ENCODE measurements at regions not wholly inside any gene's neighbourhood (a gene's known extent, or its start where the extent isn't known, plus 50 kb on each side); places are given as distances from the start of the nearest gene placed in this dataset.

DNA sequence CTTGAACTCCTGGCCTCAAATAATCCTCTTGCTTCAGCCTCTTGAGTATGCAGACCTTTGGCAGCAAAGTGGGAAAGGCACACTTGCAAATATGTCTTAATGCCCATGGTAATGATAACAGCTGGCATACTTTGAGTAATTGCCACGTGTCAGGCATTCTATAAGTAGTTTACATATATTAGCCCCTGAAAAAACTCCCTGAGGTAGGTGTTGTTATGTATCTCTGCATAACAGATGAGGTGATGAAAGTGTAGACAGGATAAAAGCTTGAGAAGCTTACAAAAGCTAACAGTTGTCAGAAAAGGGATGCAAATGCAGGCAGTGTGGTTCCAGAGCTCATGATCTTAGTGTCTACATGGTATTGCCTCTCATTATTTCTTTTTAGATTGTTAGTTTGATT, 291.1 kb upstream of the C11orf87 start:
- TF ChIP-seq, protein P1, sequence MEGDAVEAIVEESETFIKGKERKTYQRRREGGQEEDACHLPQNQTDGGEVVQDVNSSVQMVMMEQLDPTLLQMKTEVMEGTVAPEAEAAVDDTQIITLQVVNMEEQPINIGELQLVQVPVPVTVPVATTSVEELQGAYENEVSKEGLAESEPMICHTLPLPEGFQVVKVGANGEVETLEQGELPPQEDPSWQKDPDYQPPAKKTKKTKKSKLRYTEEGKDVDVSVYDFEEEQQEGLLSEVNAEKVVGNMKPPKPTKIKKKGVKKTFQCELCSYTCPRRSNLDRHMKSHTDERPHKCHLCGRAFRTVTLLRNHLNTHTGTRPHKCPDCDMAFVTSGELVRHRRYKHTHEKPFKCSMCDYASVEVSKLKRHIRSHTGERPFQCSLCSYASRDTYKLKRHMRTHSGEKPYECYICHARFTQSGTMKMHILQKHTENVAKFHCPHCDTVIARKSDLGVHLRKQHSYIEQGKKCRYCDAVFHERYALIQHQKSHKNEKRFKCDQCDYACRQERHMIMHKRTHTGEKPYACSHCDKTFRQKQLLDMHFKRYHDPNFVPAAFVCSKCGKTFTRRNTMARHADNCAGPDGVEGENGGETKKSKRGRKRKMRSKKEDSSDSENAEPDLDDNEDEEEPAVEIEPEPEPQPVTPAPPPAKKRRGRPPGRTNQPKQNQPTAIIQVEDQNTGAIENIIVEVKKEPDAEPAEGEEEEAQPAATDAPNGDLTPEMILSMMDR (conservative IDR thresholded peaks at IDR 0.05; ENCODE audit: low read depth, low read length): no peak
- no peaks in the 10 kb centered on the region for H3K27me3 ChIP-seq (ENCODE audit: insufficient read depth, low read depth)
- H3K4me1 ChIP-seq (ENCODE audit: low read depth, poor library complexity, severe bottlenecking): no peaks in the 10 kb centered on the region
- no peak overlapping the region for H2AFZ ChIP-seq (ENCODE audit: low read depth)
- no peak overlapping the region for H3K9ac ChIP-seq
- H3K4me3 ChIP-seq (IDR thresholded peaks at IDR 0.05; ENCODE audit: insufficient read depth, low read depth, low read length): no peak overlapping the region
- no peak overlapping the region for H3K4me2 ChIP-seq
- H3K36me3 ChIP-seq (ENCODE audit: insufficient read depth): no peaks in the 10 kb centered on the region
- H3K27ac ChIP-seq: no peak overlapping the region
- no peaks in the 10 kb centered on the region for H4K20me1 ChIP-seq (ENCODE audit: insufficient read depth)
- H3K79me2 ChIP-seq (ENCODE audit: insufficient read depth, low read depth): no peaks in the 10 kb centered on the region

DNA sequence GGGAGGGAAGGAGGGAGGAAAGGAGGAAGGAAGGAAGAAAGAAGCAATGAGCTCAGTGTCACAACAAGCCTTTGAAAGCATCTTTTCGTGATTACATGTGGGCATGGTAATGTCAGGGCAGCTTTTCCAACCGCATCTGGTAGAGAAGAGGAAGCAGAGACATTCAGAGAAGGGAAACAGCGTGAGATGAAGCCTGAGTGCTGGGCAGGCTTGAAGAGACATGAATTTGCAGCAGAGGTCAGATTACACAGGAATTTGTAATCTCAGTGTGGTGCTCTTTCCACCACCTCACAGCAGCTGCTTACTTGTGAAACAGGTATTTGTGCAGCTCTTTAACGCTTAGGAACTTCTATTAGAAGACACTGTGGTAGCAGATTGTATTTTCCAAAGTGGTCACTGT, 289.5 kb upstream of the C11orf87 start:
- Histone ChIP-seq H3K27ac (no peak overlapping the region), H3K9ac (no peak overlapping the region), H2AFZ (ENCODE audit: low read depth) (no peak overlapping the region), H4K20me1 (ENCODE audit: insufficient read depth) (no peaks in the 10 kb centered on the region), H3K36me3 (ENCODE audit: insufficient read depth) (no peaks in the 10 kb centered on the region), H3K4me3 (IDR thresholded peaks at IDR 0.05; ENCODE audit: insufficient read depth, low read depth, low read length) (no peak overlapping the region), H3K27me3 (ENCODE audit: insufficient read depth, low read depth) (no peaks in the 10 kb centered on the region), H3K4me2 (no peak overlapping the region), H3K4me1 (ENCODE audit: low read depth, poor library complexity, severe bottlenecking) (no peaks in the 10 kb centered on the region), H3K79me2 (ENCODE audit: insufficient read depth, low read depth) (no peaks in the 10 kb centered on the region)
- TF ChIP-seq, protein P1 (conservative IDR thresholded peaks at IDR 0.05; ENCODE audit: low read depth, low read length): no peak

DNA sequence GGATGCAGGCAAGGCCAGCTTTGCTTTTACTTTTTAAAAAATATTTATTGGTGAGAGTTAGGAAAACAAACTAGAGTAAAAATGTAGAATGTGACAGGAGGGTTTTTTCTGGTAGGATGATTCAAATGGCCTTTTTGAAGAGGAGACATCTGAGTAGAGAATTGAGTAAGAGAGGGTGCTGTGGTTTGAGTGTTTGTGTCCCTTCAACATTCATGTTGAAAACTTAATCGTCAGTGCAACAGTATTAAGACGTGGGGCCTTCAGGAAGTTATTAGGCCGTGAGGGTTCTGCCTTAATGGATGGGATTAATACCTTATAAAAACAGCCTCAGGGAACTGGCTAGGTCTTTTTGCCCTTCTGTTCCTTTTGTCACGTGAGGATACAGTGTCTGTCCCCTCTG, 288.8 kb upstream of the C11orf87 start:
- no peak overlapping the region for H2AFZ ChIP-seq (ENCODE audit: low read depth)
- TF ChIP-seq, protein P1 (conservative IDR thresholded peaks at IDR 0.05; ENCODE audit: low read depth, low read length): no peak
- H3K27ac ChIP-seq: no peak overlapping the region
- no peak overlapping the region for H3K9ac ChIP-seq
- no peak overlapping the region for H3K4me2 ChIP-seq
- no peak overlapping the region for H3K4me3 ChIP-seq (IDR thresholded peaks at IDR 0.05; ENCODE audit: insufficient read depth, low read depth, low read length)
- H3K79me2 ChIP-seq (ENCODE audit: insufficient read depth, low read depth): no peaks in the 10 kb centered on the region
- H3K27me3 ChIP-seq (ENCODE audit: insufficient read depth, low read depth): no peaks in the 10 kb centered on the region
- H3K4me1 ChIP-seq (ENCODE audit: low read depth, poor library complexity, severe bottlenecking): no peaks in the 10 kb centered on the region
- no peaks in the 10 kb centered on the region for H3K36me3 ChIP-seq (ENCODE audit: insufficient read depth)
- H4K20me1 ChIP-seq (ENCODE audit: insufficient read depth): no peaks in the 10 kb centered on the region

DNA sequence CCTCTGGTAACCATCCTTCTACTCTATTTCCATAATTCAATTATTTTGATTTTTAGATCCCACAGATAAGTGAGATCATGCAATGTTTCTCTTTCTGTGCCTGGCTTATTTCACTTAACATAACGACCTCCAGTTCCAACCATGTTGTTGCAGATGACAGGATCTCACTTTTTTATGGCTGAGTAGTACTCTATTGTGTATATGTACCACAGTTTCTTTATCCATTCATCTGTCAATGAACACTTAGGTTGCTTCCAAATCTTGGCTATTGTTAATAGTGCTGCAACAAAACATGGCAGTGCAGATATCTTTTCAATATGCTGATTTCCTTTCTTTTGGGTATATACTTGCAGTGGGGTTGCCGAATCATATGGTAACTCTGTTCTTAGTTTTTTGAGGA, 286.4 kb upstream of the C11orf87 start:
- H3K4me2 ChIP-seq: no peak overlapping the region
- no peak overlapping the region for H3K9ac ChIP-seq
- H3K4me3 ChIP-seq (IDR thresholded peaks at IDR 0.05; ENCODE audit: insufficient read depth, low read depth, low read length): no peak overlapping the region
- no peak overlapping the region for H2AFZ ChIP-seq (ENCODE audit: low read depth)
- H3K4me1 ChIP-seq (ENCODE audit: low read depth, poor library complexity, severe bottlenecking): no peaks in the 10 kb centered on the region
- H3K79me2 ChIP-seq (ENCODE audit: insufficient read depth, low read depth): no peaks in the 10 kb centered on the region
- TF ChIP-seq, protein P1 (conservative IDR thresholded peaks at IDR 0.05; ENCODE audit: low read depth, low read length): no peak
- H3K27me3 ChIP-seq (ENCODE audit: insufficient read depth, low read depth): no peaks in the 10 kb centered on the region
- H3K36me3 ChIP-seq (ENCODE audit: insufficient read depth): no peaks in the 10 kb centered on the region
- no peaks in the 10 kb centered on the region for H4K20me1 ChIP-seq (ENCODE audit: insufficient read depth)
- no peak overlapping the region for H3K27ac ChIP-seq

DNA sequence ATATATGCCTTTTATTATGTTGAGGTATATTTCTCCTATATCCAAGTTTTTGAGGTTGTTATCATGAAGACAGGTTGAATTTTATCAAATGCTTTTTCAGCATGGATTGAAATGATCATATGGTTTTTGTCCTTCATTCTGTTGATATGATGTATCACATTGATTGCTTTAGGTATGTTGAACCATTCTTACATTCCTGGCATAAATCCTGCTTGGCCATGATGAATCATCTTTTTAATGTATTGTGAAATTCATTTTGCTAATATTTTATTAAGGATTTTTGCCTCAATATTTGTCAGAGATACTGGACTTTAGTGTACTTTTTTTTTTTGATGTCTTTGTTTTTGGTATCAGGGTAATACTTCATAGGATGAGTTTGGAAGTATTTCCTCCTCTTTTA, 283.8 kb upstream of the C11orf87 start:
- Histone ChIP-seq H3K4me2 (no peak overlapping the region), H3K27me3 (ENCODE audit: insufficient read depth, low read depth) (no peaks in the 10 kb centered on the region), H3K9ac (no peak overlapping the region), H3K4me1 (ENCODE audit: low read depth, poor library complexity, severe bottlenecking) (no peaks in the 10 kb centered on the region), H3K4me3 (IDR thresholded peaks at IDR 0.05; ENCODE audit: insufficient read depth, low read depth, low read length) (no peak overlapping the region), H3K36me3 (ENCODE audit: insufficient read depth) (no peaks in the 10 kb centered on the region), H2AFZ (ENCODE audit: low read depth) (no peak overlapping the region), H3K79me2 (ENCODE audit: insufficient read depth, low read depth) (no peaks in the 10 kb centered on the region), H3K27ac (no peak overlapping the region), H4K20me1 (ENCODE audit: insufficient read depth) (no peaks in the 10 kb centered on the region)
- TF ChIP-seq, protein P1 (conservative IDR thresholded peaks at IDR 0.05; ENCODE audit: low read depth, low read length): no peak
